ENCODE measurements at regions not wholly inside any gene's neighbourhood (a gene's known extent, or its start where the extent isn't known, plus 50 kb on each side); places are given as distances from the start of the nearest gene placed in this dataset.

- TF ChIP-seq, protein P1, sequence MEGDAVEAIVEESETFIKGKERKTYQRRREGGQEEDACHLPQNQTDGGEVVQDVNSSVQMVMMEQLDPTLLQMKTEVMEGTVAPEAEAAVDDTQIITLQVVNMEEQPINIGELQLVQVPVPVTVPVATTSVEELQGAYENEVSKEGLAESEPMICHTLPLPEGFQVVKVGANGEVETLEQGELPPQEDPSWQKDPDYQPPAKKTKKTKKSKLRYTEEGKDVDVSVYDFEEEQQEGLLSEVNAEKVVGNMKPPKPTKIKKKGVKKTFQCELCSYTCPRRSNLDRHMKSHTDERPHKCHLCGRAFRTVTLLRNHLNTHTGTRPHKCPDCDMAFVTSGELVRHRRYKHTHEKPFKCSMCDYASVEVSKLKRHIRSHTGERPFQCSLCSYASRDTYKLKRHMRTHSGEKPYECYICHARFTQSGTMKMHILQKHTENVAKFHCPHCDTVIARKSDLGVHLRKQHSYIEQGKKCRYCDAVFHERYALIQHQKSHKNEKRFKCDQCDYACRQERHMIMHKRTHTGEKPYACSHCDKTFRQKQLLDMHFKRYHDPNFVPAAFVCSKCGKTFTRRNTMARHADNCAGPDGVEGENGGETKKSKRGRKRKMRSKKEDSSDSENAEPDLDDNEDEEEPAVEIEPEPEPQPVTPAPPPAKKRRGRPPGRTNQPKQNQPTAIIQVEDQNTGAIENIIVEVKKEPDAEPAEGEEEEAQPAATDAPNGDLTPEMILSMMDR (conservative IDR thresholded peaks at IDR 0.05; ENCODE audit: low read depth, low read length) = no peak
- TF ChIP-seq RAD21 (IDR thresholded peaks at IDR 0.05; ENCODE audit: low read length) = no peak
- no peak for TF ChIP-seq USF2 (IDR thresholded peaks at IDR 0.05; ENCODE audit: low read depth, low read length)
- no peak for TF ChIP-seq CEBPB (IDR thresholded peaks at IDR 0.05; ENCODE audit: low read depth, low read length)
- no peak for TF ChIP-seq MAFK (IDR thresholded peaks at IDR 0.05; ENCODE audit: low read depth, low read length)
- TF ChIP-seq POLR2A (IDR thresholded peaks at IDR 0.05; ENCODE audit: low read depth, low read length) = no peak
- TF ChIP-seq MXI1 (IDR thresholded peaks at IDR 0.05; ENCODE audit: borderline replicate concordance, low read depth, low read length) = no peak
- TF ChIP-seq RFX5 (IDR thresholded peaks at IDR 0.05; ENCODE audit: low read depth, low read length) = no peak
- no peak for TF ChIP-seq BHLHE40 (IDR thresholded peaks at IDR 0.05; ENCODE audit: low read depth, low read length)
- no peak for TF ChIP-seq FOS (IDR thresholded peaks at IDR 0.05; ENCODE audit: low read depth, low read length)
Measured at GRCh38 chr10:26640391-26640790, 57.1 kb upstream of the PDSS1 start.
